Spleen (tissue), 11 donors: ENCODE measurements at regions not wholly inside any gene's neighbourhood (a gene's known extent, or its start where the extent isn't known, plus 50 kb on each side); places are given as distances from the start of the nearest gene placed in this dataset.

Experiments used
- DNase-seq: peaks from one replicate; pipeline ENCODE4 v3.0.0-alpha.2; 2020
- H3K27ac ChIP-seq, 8 donors: fragments of 200-600 bp; sonication (generic) in 7 of 8; 1 replicate in 4 of 8; 2 replicates in 4 of 8; pipeline versions ENCODE4 v1.5.0 to v1.8.0; 2016 to 2021; ENCODE audit warnings: inconsistent platforms in 4 of 8, mild to moderate bottlenecking in 4 of 8, moderate library complexity in 1 of 8
- H3K27me3 ChIP-seq, 7 donors: fragments of 200-600 bp; sonication (generic) in 6 of 7; replicated peaks in 1 of 7; 1 replicate in 4 of 7; 2 replicates in 3 of 7; pipeline versions ENCODE4 v1.5.0 to v1.8.0; 2016 to 2021; ENCODE audit warnings: inconsistent platforms in 3 of 7, mild to moderate bottlenecking in 1 of 7
- H3K36me3 ChIP-seq, 6 donors: fragments of 200-600 bp; sonication (generic) in 5 of 6; 1 replicate in 4 of 6; 2 replicates in 2 of 6; pipeline versions ENCODE4 v1.5.0 to v1.8.0; 2016 to 2021; ENCODE audit warnings: inconsistent platforms in 2 of 6
- H3K4me1 ChIP-seq, 6 donors: fragments of 200-600 bp; sonication (generic) in 5 of 6; 1 replicate in 3 of 6; 2 replicates in 3 of 6; pipeline versions ENCODE4 v1.5.0 to v1.8.0; 2016 to 2021; ENCODE audit warnings: inconsistent platforms in 3 of 6
- H3K4me3 ChIP-seq, 8 donors: fragments of 200-600 bp; sonication (generic) in 7 of 8; 1 replicate in 4 of 8; 2 replicates in 4 of 8; pipeline versions ENCODE4 v1.5.0 to v1.8.0; 2016 to 2021; ENCODE audit warnings: inconsistent platforms in 4 of 8, mild to moderate bottlenecking in 4 of 8, moderate library complexity in 2 of 8
- H3K9me3 ChIP-seq, 8 donors: fragments of 200-600 bp; sonication (generic) in 7 of 8; 1 replicate in 4 of 8; 2 replicates in 4 of 8; pipeline versions ENCODE4 v1.5.0 to v1.8.0; 2016 to 2021; ENCODE audit warnings: inconsistent platforms in 4 of 8
- POLR2A ChIP-seq, 3 donors: fragments of 450-650 bp; IDR thresholded peaks; one replicate each; pipeline ENCODE4 v1.5.1; 2017; ENCODE audit warnings: antibody characterized with exemption in 3 of 3, mild to moderate bottlenecking in 1 of 3
- POLR2AphosphoS5 ChIP-seq, 3 donors: sonication (generic); formaldehyde crosslinking; IDR thresholded peaks; one replicate each; pipeline ENCODE4 v1.5.1; 2017; ENCODE audit warnings: antibody characterized with exemption in 3 of 3
- WGBS, 5 donors: extraction: QIAGEN DNeasy Blood & Tissue Kit in 3 of 5; methylation state at CpG; one replicate each; pipeline versions ENCODE4 v1.1.5 to v1.1.7; 2013 to 2018; 5-methylcytosine and 5-hydroxymethylcytosine counted together
- intact Hi-C: fragments of 100-400 bp; cut with DNase I; formaldehyde crosslinking; loops from one replicate; pipeline ENCODE4 v1.15.0; 2023; ENCODE audit warnings: low total_unique reads
- TF ChIP-seq, protein P1 (sequence below), 11 experiments: fragments of 200-600 bp in 7 of 11; fragments of 450-650 bp in 4 of 11; sonication (generic) in 4 of 11; IDR thresholded peaks in 8 of 11; conservative IDR thresholded peaks in 3 of 11; 1 replicate in 7 of 11; 2 replicates in 4 of 11; pipeline versions ENCODE4 v1.4.0 to v1.8.0; 2016 to 2021; ENCODE audit warnings: antibody characterized with exemption in 11 of 11, inconsistent platforms in 4 of 11, mild to moderate bottlenecking in 1 of 11
- donor health status: healthy with polysubstance abuse.
- donor health status: DM: no; HTN: no; CAD: no; lungs with moderate emphysema.
- donor health status: DM: no; HTN: no; CAD: no.
- donor health status: Bipolar disorder and iron deficiency.
- donor health status: healthy.
- donor health status: DM: no; HTN: no; CAD: no.
- donor health status: DM: yes; HTN: yes; CAD: no.

DNA sequence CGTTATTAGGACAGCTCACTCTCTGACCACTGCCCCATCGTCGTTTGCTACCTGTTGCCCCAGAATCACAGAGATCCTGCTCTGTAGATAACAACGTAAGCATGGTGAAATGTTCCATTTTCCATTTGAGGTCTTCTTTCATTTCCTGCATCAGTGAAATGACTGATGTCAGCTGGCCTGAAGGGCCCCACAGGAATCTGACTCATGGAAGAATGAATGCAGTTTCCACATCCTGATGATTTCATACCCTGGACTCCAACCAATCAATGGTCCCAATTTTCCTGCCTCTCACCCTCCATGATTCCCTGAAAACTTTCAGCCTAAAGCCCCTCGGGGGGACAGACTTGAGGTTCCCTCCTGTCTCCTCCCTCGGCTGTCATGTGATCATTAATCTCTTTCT, 394.4 kb upstream of the CDH4 start:
- no peak overlapping the region for H3K27ac ChIP-seq
- H3K27me3 ChIP-seq = peaks cover 0 to 18% (median 0%) of the 10 kb centered on the region in 7 donors
- H3K36me3 ChIP-seq = no peaks in the 10 kb centered on the region
- H3K4me3 ChIP-seq = no peak overlapping the region
- 66 to 74% (median 71%) methylated on average over 6 of the region's 6 CpGs for WGBS, 5 donors
- intact Hi-C loops = no loop called here
- TF ChIP-seq POLR2AphosphoS5 (IDR thresholded peaks at IDR 0.05) (no peak), POLR2A (IDR thresholded peaks at IDR 0.05) (no peak)
- TF ChIP-seq, protein P1, sequence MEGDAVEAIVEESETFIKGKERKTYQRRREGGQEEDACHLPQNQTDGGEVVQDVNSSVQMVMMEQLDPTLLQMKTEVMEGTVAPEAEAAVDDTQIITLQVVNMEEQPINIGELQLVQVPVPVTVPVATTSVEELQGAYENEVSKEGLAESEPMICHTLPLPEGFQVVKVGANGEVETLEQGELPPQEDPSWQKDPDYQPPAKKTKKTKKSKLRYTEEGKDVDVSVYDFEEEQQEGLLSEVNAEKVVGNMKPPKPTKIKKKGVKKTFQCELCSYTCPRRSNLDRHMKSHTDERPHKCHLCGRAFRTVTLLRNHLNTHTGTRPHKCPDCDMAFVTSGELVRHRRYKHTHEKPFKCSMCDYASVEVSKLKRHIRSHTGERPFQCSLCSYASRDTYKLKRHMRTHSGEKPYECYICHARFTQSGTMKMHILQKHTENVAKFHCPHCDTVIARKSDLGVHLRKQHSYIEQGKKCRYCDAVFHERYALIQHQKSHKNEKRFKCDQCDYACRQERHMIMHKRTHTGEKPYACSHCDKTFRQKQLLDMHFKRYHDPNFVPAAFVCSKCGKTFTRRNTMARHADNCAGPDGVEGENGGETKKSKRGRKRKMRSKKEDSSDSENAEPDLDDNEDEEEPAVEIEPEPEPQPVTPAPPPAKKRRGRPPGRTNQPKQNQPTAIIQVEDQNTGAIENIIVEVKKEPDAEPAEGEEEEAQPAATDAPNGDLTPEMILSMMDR (IDR thresholded peaks at IDR 0.05 in 8 of 11, conservative IDR thresholded peaks at IDR 0.05 in 3 of 11) = no peak
- no peak for DNase-seq
- H3K4me1 ChIP-seq = no peaks in the 10 kb centered on the region
- peaks cover 0 to 13% (median 6%) of the 10 kb centered on the region in 8 donors for H3K9me3 ChIP-seq

DNA sequence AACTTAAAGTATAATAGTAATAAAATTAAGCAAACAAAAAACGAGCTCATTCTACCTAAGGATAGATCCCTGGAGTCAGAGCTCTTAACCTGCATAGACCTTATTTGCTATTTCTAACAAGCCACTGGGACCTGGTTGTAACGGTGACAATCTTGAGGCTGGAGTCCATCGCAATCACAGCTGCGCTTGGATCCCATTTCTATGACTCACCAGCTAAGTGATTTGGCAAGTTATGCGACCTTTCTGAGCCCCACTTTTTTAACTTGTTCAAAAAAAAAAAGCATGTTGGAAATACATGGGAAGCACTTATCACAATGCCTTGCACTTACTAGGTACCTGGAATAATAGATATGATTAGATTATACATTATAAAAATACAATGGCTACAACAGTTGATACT, 389.5 kb upstream of the CDH4 start:
- WGBS, 5 donors = 81 to 89% (median 84%) methylated on average over 5 of the region's 5 CpGs
- no peak for DNase-seq
- Histone ChIP-seq H3K36me3 (no peaks in the 10 kb centered on the region), H3K9me3 (peaks cover 0 to 5% (median 0%) of the 10 kb centered on the region in 8 donors), H3K27ac (no peak overlapping the region), H3K4me3 (no peak overlapping the region), H3K4me1 (no peaks in the 10 kb centered on the region), H3K27me3 (peaks cover 0 to 18% (median 0%) of the 10 kb centered on the region in 7 donors)
- TF ChIP-seq, protein P1 (IDR thresholded peaks at IDR 0.05 in 8 of 11, conservative IDR thresholded peaks at IDR 0.05 in 3 of 11) = no peak
- TF ChIP-seq POLR2AphosphoS5 (IDR thresholded peaks at IDR 0.05) = no peak
- TF ChIP-seq POLR2A (IDR thresholded peaks at IDR 0.05) = no peak
- intact Hi-C loops = no loop called here

DNA sequence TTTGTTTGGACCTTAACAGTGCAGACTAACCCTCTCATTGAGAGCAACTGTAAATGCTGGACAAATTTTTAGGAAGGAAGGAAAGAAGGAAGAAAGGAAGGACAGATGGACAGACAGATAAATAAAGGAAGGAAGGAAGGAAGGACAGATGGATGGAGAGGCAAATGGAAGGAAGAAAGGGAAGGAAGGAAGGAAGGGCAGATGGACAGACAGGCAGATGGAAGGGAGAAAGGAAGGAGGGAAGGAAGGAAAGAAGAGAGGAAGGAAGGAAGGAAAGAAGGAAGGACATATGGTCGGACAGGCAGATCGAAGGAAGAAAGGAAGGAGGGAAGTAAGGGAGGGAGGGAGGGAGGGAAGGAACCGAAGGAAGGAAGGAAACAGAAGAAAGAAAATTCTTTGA, 388.5 kb upstream of the CDH4 start:
- Histone ChIP-seq H3K9me3 (peaks cover 0 to 5% (median 0%) of the 10 kb centered on the region in 8 donors), H3K4me1 (no peaks in the 10 kb centered on the region), H3K27ac (no peak overlapping the region), H3K27me3 (peaks cover 0 to 28% (median 0%) of the 10 kb centered on the region in 7 donors), H3K36me3 (no peaks in the 10 kb centered on the region), H3K4me3 (no peak overlapping the region)
- intact Hi-C loops = no loop called here
- no peak for DNase-seq
- WGBS, 5 donors = 55 to 72% (median 64%) methylated on average over 3 of the region's 3 CpGs
- TF ChIP-seq, protein P1 (IDR thresholded peaks at IDR 0.05 in 8 of 11, conservative IDR thresholded peaks at IDR 0.05 in 3 of 11) = no peak
- TF ChIP-seq POLR2A (IDR thresholded peaks at IDR 0.05) (no peak), POLR2AphosphoS5 (IDR thresholded peaks at IDR 0.05) (no peak)

DNA sequence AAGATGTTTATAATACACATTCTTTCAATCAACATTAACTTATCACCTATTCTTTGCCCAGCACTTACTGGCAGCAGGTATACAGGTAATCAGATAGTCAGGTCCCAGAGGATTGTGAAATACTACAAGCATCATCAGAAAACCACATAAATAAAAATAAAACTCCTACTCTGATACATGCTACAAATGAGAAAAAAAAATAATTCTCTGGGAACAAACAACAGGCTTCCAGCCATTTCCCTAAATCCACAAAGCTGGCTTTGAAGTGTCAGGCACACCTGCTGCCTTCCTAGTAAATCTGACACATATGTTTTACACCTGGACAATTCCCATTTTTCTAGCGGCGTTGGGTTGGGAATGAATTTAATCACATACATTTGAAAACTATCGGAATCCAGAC, 384.5 kb upstream of the CDH4 start:
- TF ChIP-seq, protein P1 (IDR thresholded peaks at IDR 0.05 in 8 of 11, conservative IDR thresholded peaks at IDR 0.05 in 3 of 11) = no peak
- TF ChIP-seq POLR2AphosphoS5 (IDR thresholded peaks at IDR 0.05) = no peak
- TF ChIP-seq POLR2A (IDR thresholded peaks at IDR 0.05) = no peak
- no peak for DNase-seq
- Histone ChIP-seq H3K36me3 (no peaks in the 10 kb centered on the region), H3K27me3 (peaks cover 0 to 10% (median 0%) of the 10 kb centered on the region in 7 donors), H3K4me3 (no peak overlapping the region), H3K9me3 (no peaks in the 10 kb centered on the region), H3K27ac (no peak overlapping the region), H3K4me1 (no peaks in the 10 kb centered on the region)
- 88 to 95% (median 93%) methylated on average over 3 of the region's 3 CpGs for WGBS, 5 donors
- intact Hi-C loops = no loop called here
